ENCODE measurements at regions not wholly inside any gene's neighbourhood (a gene's known extent, or its start where the extent isn't known, plus 50 kb on each side); places are given as distances from the start of the nearest gene placed in this dataset.

- no peak for DNase-seq
Observed at GRCh38 chr16:55240888-55241287, 83.1 kb upstream of the IRX6 start.

- no peak for DNase-seq
Observed at GRCh38 chr16:55242667-55243066, 81.3 kb upstream of the IRX6 start.

- no peak for DNase-seq
Observed at GRCh38 chr16:55248058-55248457, 75.9 kb upstream of the IRX6 start.

GRCh38 chr16:55248494-55248893, 75.5 kb upstream of the IRX6 start:
- DNase-seq: no peak

- DNase-seq: no peak
Observed at GRCh38 chr16:55249361-55249760, 74.6 kb upstream of the IRX6 start.

GRCh38 chr16:55249936-55250335, 74.1 kb upstream of the IRX6 start:
- no peak for DNase-seq

- no peak for DNase-seq
Observed at GRCh38 chr16:55250701-55251100, 73.3 kb upstream of the IRX6 start.

GRCh38 chr16:55251151-55251550, 72.9 kb upstream of the IRX6 start:
- DNase-seq: no peak

- no peak for DNase-seq
Observed at GRCh38 chr16:55252577-55252976, 71.4 kb upstream of the IRX6 start.

GRCh38 chr16:55253987-55254386, 70.0 kb upstream of the IRX6 start:
- DNase-seq: no peak

- DNase-seq: no peak
Observed at GRCh38 chr16:55255733-55256282, 68.2 kb upstream of the IRX6 start.

GRCh38 chr16:55256412-55257016, 67.5 kb upstream of the IRX6 start:
- no peak for DNase-seq

- DNase-seq: no peak
Observed at GRCh38 chr16:55257966-55258613, 65.9 kb upstream of the IRX6 start.

GRCh38 chr16:55261301-55261700, 62.7 kb upstream of the IRX6 start:
- DNase-seq: no peak

- DNase-seq: no peak
Observed at GRCh38 chr16:55263271-55264250, 60.4 kb upstream of the IRX6 start.

- DNase-seq: no peak
Observed at GRCh38 chr16:55264949-55265348, 59.1 kb upstream of the IRX6 start.

GRCh38 chr16:55265926-55266325, 58.1 kb upstream of the IRX6 start:
- no peak for DNase-seq

GRCh38 chr16:55271945-55272513, 52.0 kb upstream of the IRX6 start:
- DNase-seq: no peak

- no peak for DNase-seq
Observed at GRCh38 chr16:55272744-55273143, 51.3 kb upstream of the IRX6 start.

GRCh38 chr16:55273356-55273755, 50.6 kb upstream of the IRX6 start:
- DNase-seq: no peak

GRCh38 chr16:55273959-55274358, 50.0 kb upstream of the IRX6 start:
- DNase-seq: no peak

Measured in NCI-H1930 (cell line).